WTC11 (cell line): ENCODE measurements at regions not wholly inside any gene's neighbourhood (a gene's known extent, or its start where the extent isn't known, plus 50 kb on each side); places are given as distances from the start of the nearest gene placed in this dataset.

ENCODE experiments used
- ATAC-seq: fragments of 200-7000 bp; cut with Tn5 transposase; 2 replicates; pipeline ENCODE4 v1.10.0; 2021; ENCODE audit warnings: mild to moderate bottlenecking, moderate library complexity
- CTCF ChIA-PET: fragments of 300-600 bp; sonication (Branson Sonifier 250); formaldehyde crosslinking; loops from one replicate; lab custom pipeline; 2021; ENCODE audit warnings: antibody characterized with exemption; lab: Charles Lee
- POLR2A ChIA-PET: fragments of 350-600 bp; sonication (Branson Sonifier 250); formaldehyde crosslinking; loops from one replicate; lab custom pipeline; 2021; ENCODE audit warnings: antibody characterized with exemption; lab: Charles Lee
- DNase-seq: peaks from one replicate; pipeline ENCODE4 v3.0.0; 2021; ENCODE audit warnings: low spot score
- H3K27ac Mint-ChIP-seq: 2 replicates; pipeline ENCODE4 v1.8.0; 2021; ENCODE audit warnings: mixed read lengths
- H3K27me3 Mint-ChIP-seq: 2 replicates; pipeline ENCODE4 v1.8.0; 2021; ENCODE audit warnings: low read depth, mild to moderate bottlenecking, moderate library complexity, mixed read lengths
- H3K36me3 Mint-ChIP-seq: 2 replicates; pipeline ENCODE4 v1.8.0; 2021; ENCODE audit warnings: mixed read lengths
- H3K4me1 Mint-ChIP-seq: 2 replicates; pipeline ENCODE4 v1.8.0; 2022; ENCODE audit warnings: mixed read lengths
- H3K4me3 Mint-ChIP-seq: 2 replicates; pipeline ENCODE4 v1.8.0; 2021; ENCODE audit warnings: mild to moderate bottlenecking, moderate library complexity, mixed read lengths
- H3K9me3 Mint-ChIP-seq: 2 replicates; pipeline ENCODE4 v1.8.0; 2021; ENCODE audit warnings: mixed read lengths
- ATF6 ChIP-seq: sonication (generic); formaldehyde crosslinking; IDR thresholded peaks from 2 replicates; pipeline ENCODE4 v1.8.1; 2023; ENCODE audit warnings: mild to moderate bottlenecking, missing genetic modification reagents
- CBFB ChIP-seq: sonication (generic); formaldehyde crosslinking; IDR thresholded peaks from 2 replicates; pipeline ENCODE4 v1.8.1; 2022; ENCODE audit warnings: mild to moderate bottlenecking, low read depth, missing genetic modification reagents
- ERG ChIP-seq: fragments of 250-450 bp; sonication (Bioruptor Pico); IDR thresholded peaks from 2 replicates; pipeline ENCODE4 v1.8.0; 2021; ENCODE audit warnings: mild to moderate bottlenecking
- FOXK1 ChIP-seq: sonication (generic); formaldehyde crosslinking; IDR thresholded peaks from 2 replicates; pipeline ENCODE4 v1.8.0; 2022; ENCODE audit warnings: mild to moderate bottlenecking, moderate library complexity, missing genetic modification reagents
- FOXP1 ChIP-seq: sonication (generic); formaldehyde crosslinking; IDR thresholded peaks from 2 replicates; pipeline ENCODE4 v1.8.0; 2022; ENCODE audit warnings: missing genetic modification reagents, mild to moderate bottlenecking, moderate library complexity, borderline replicate concordance
- GRHL2 ChIP-seq: fragments of 250-450 bp; sonication (Bioruptor Pico); IDR thresholded peaks from 2 replicates; pipeline ENCODE4 v1.8.0; 2022; ENCODE audit warnings: mild to moderate bottlenecking, moderate library complexity; ENCODE audit not compliant: insufficient replicate concordance, severe bottlenecking
- GTF2I ChIP-seq: fragments of 250-450 bp; sonication (Bioruptor Pico); conservative IDR thresholded peaks from 2 replicates; pipeline ENCODE4 v1.4.0; 2021; ENCODE audit warnings: mild to moderate bottlenecking
- NFATC4 ChIP-seq: fragments of 250-450 bp; sonication (Bioruptor Pico); IDR thresholded peaks from 2 replicates; pipeline ENCODE4 v1.9.0; 2021; ENCODE audit warnings: mild to moderate bottlenecking
- NFE2L1 ChIP-seq: sonication (generic); formaldehyde crosslinking; IDR thresholded peaks from 2 replicates; pipeline ENCODE4 v1.8.1; 2023; ENCODE audit warnings: missing genetic modification reagents
- NFYB ChIP-seq: sonication (generic); formaldehyde crosslinking; conservative IDR thresholded peaks from 2 replicates; pipeline ENCODE4 v1.8.0; 2022; ENCODE audit warnings: low read depth, missing genetic modification reagents
- PREB ChIP-seq: sonication (generic); formaldehyde crosslinking; IDR thresholded peaks from 2 replicates; pipeline ENCODE4 v1.8.1; 2022; ENCODE audit warnings: mild to moderate bottlenecking, missing genetic modification reagents, moderate library complexity, borderline replicate concordance
- SMAD4 ChIP-seq: sonication (generic); formaldehyde crosslinking; IDR thresholded peaks from 2 replicates; pipeline ENCODE4 v1.8.0; 2022; ENCODE audit warnings: mild to moderate bottlenecking, missing genetic modification reagents
- SP1 ChIP-seq: sonication (generic); formaldehyde crosslinking; conservative IDR thresholded peaks from 2 replicates; pipeline ENCODE4 v1.8.1; 2022; ENCODE audit warnings: missing genetic modification reagents
- STAT6 ChIP-seq: sonication (generic); formaldehyde crosslinking; conservative IDR thresholded peaks from 2 replicates; pipeline ENCODE4 v1.8.1; 2023; ENCODE audit warnings: mild to moderate bottlenecking, low read depth, missing genetic modification reagents, moderate library complexity
- ZBTB21 ChIP-seq: sonication (generic); formaldehyde crosslinking; IDR thresholded peaks from 2 replicates; pipeline ENCODE4 v1.8.1; 2023; ENCODE audit warnings: mild to moderate bottlenecking, missing genetic modification reagents, borderline replicate concordance
- ZNF121 ChIP-seq: sonication (generic); formaldehyde crosslinking; IDR thresholded peaks from 2 replicates; pipeline ENCODE4 v1.8.0; 2023; ENCODE audit warnings: missing genetic modification reagents
- ZNF232 ChIP-seq: sonication (generic); formaldehyde crosslinking; IDR thresholded peaks from 2 replicates; pipeline ENCODE4 v1.8.0; 2022; ENCODE audit warnings: mild to moderate bottlenecking, missing genetic modification reagents
- ZNF281 ChIP-seq: sonication (generic); formaldehyde crosslinking; IDR thresholded peaks from 2 replicates; pipeline ENCODE4 v1.8.0; 2023; ENCODE audit warnings: mild to moderate bottlenecking, missing genetic modification reagents

- no peak for TF ChIP-seq ERG (CRISPR knock-in tag)
- TF ChIP-seq PREB, result no peak
Observed at GRCh38 chrX:125940985-125941384, 225.1 kb downstream of the DCAF12L2 start (continued).

- ChIA-PET POLR2A (no interaction called here), CTCF (no interaction called here)
- TF ChIP-seq NFE2L1 (CRISPR knock-in tag) (no peak), ZNF281 (CRISPR knock-in tag) (no peak), STAT6 (CRISPR knock-in tag) (no peak), SMAD4 (no peak), CBFB (CRISPR knock-in tag) (no peak), FOXK1 (CRISPR knock-in tag) (no peak), ATF6 (CRISPR knock-in tag) (no peak), NFATC4 (CRISPR knock-in tag) (no peak), SP1 (CRISPR knock-in tag) (no peak), NFYB (CRISPR knock-in tag) (no peak), GTF2I (CRISPR knock-in tag) (no peak), ZNF232 (CRISPR knock-in tag) (no peak), ZNF121 (CRISPR knock-in tag) (no peak)
- Mint-ChIP-seq H3K27me3 (no peaks in the 10 kb centered on the region), H3K27ac (no peak overlapping the region), H3K36me3 (no peaks in the 10 kb centered on the region), H3K4me1 (no peaks in the 10 kb centered on the region), H3K9me3 (no peaks in the 10 kb centered on the region), H3K4me3 (no peak overlapping the region)
- no peak for DNase-seq
- no peak for ATAC-seq
Observed at GRCh38 chrX:125947501-125947900, 218.6 kb downstream of the DCAF12L2 start.

GRCh38 chrX:125952973-125953372 lies 213.1 kb downstream of the DCAF12L2 start:
- CTCF ChIA-PET, result no interaction called here
- no peaks in the 10 kb centered on the region for H3K36me3 Mint-ChIP-seq
- ATAC-seq, result no peak
- no peak overlapping the region for H3K27ac Mint-ChIP-seq
- POLR2A ChIA-PET, result no interaction called here
- no peaks in the 10 kb centered on the region for H3K9me3 Mint-ChIP-seq
- H3K27me3 Mint-ChIP-seq, result no peaks in the 10 kb centered on the region
- H3K4me1 Mint-ChIP-seq, result no peaks in the 10 kb centered on the region
- no peak overlapping the region for H3K4me3 Mint-ChIP-seq
- no peak for TF ChIP-seq FOXP1 (CRISPR knock-in tag)
- TF ChIP-seq GRHL2 (CRISPR knock-in tag), result no peak
- TF ChIP-seq ZBTB21, result no peak
- DNase-seq, result no peak
